Heart right ventricle (tissue), 16 donors: ENCODE measurements at regions not wholly inside any gene's neighbourhood (a gene's known extent, or its start where the extent isn't known, plus 50 kb on each side); places are given as distances from the start of the nearest gene placed in this dataset.

Source experiments
- ATAC-seq, 8 donors: fragments of 200-7000 bp; cut with Tn5 transposase; one replicate each; pipeline ENCODE4 v1.9.1; 2020; ENCODE audit warnings: mild to moderate bottlenecking in 8 of 8, moderate library complexity in 8 of 8, moderate number of reproducible peaks in 1 of 8
- DNase-seq, 2 donors: peaks; one replicate each; pipeline ENCODE4 v3.0.0-alpha.2; 2020
- H3K27ac ChIP-seq, 10 donors: fragments of 200-600 bp; sonication (generic) in 2 of 10; one replicate each; pipeline versions ENCODE4 v1.5.0 to v1.8.0; 2020 to 2022; ENCODE audit warnings: mild to moderate bottlenecking in 3 of 10
- H3K27me3 ChIP-seq, 7 donors: fragments of 200-600 bp; one replicate each; pipeline ENCODE4 v1.8.0; 2021 to 2022; ENCODE audit warnings: mild to moderate bottlenecking in 2 of 7
- H3K36me3 ChIP-seq, 9 donors: fragments of 200-600 bp; sonication (generic) in 1 of 9; one replicate each; pipeline versions ENCODE4 v1.5.0 to v1.8.0; 2020 to 2022; ENCODE audit warnings: mild to moderate bottlenecking in 2 of 9
- H3K4me1 ChIP-seq, 9 donors: fragments of 200-600 bp; sonication (generic) in 1 of 9; one replicate each; pipeline versions ENCODE4 v1.5.0 to v1.8.0; 2020 to 2022; ENCODE audit warnings: mild to moderate bottlenecking in 4 of 9
- H3K4me3 ChIP-seq, 10 donors: fragments of 200-600 bp; sonication (generic) in 2 of 10; one replicate each; pipeline versions ENCODE4 v1.5.0 to v1.8.0; 2020 to 2022; ENCODE audit warnings: mild to moderate bottlenecking in 7 of 10, moderate library complexity in 2 of 10
- H3K9me3 ChIP-seq, 11 donors: fragments of 200-600 bp in 10 of 11; sonication (generic) in 2 of 11; one replicate each; pipeline versions ENCODE4 v1.5.0 to v1.8.0; 2013 to 2022; ENCODE audit warnings: mild to moderate bottlenecking in 2 of 11, control low read depth in 1 of 11, moderate library complexity in 1 of 11
- CTCF ChIP-seq, 9 donors: fragments of 200-600 bp; sonication (generic) in 2 of 9; IDR thresholded peaks; one replicate each; pipeline versions ENCODE4 v1.5.0 to v1.8.0; 2021 to 2022; ENCODE audit warnings: antibody characterized with exemption in 9 of 9, mild to moderate bottlenecking in 5 of 9, moderate library complexity in 1 of 9
- WGBS, 2 donors: extraction: QIAGEN DNeasy Blood & Tissue Kit; methylation state at CpG; one replicate each; pipeline ENCODE4 v1.1.7; 2013; ENCODE audit warnings: inconsistent platforms in 1 of 2; 5-methylcytosine and 5-hydroxymethylcytosine counted together
- intact Hi-C, 10 donors: fragments of 100-400 bp; cut with DNase I; formaldehyde crosslinking; loops; one replicate each; pipeline versions ENCODE4 v1.11.1 to v1.14.2; 2022
- donor health status: Arrhythmogenic right ventricular cardiomyopathy.
- donor health status: ischemic (EF 13 %, LVEDD 7.1; RV severe dilation, severe dysfunction).
- donor health status: healthy with polysubstance abuse.
- donor health status: DM: no; HTN: yes; CAD: no.
- donor health status: DM: no; HTN: no; CAD: no.
- donor health status: ischemic (EF 25% LVEDD 6.9; RV normal size, moderate dysfunction).
- donor health status: ischemic (EF 25% LVEDD 5.7; RV mildly dilated, moderate dysfunction).
- donor health status: healthy.
- donor health status: DM: yes; HTN: yes; CAD: no.
- donor health status: Ischemic cardiomyopathy.
- donor health status: ischemic (EF 35%, LVEDD 5.7; RV mildly dilated, moderate dysfunction).
- donor health status: nonischemic (EF 11% LVEDD 7.7; RV severe dilation, severe dysfunction).
- donor health status: DM: yes; HTN: yes; CAD: no.
- donor health status: PGD.
- donor health status: ischemic (EF 29% LVEDD 5.4; RV normal size, mild dysfunction).
- donor health status: nonischemic (EF 23%, LVEDD 6.1; RV moderate dilation, normal function).

- 67 to 82% methylated on average over 2 of the region's 2 CpGs for WGBS, 2 donors
- DNase-seq (no peak), ATAC-seq (no peak)
- peaks cover 0 to 9% (median 0%) of the 10 kb centered on the region in 11 donors for H3K9me3 ChIP-seq
- H3K27ac ChIP-seq: no peak overlapping the region
- no peak for TF ChIP-seq CTCF (IDR thresholded peaks at IDR 0.05)
- no peaks in the 10 kb centered on the region for H3K36me3 ChIP-seq
- H3K27me3 ChIP-seq: no peaks in the 10 kb centered on the region
- H3K4me3 ChIP-seq: no peak overlapping the region
- H3K4me1 ChIP-seq: no peaks in the 10 kb centered on the region
- intact Hi-C loops: loop anchor here in 1 of 10 donors (5.0 kb wide), 1 partner anchor 290 kb away; no protein-coding TSS in a partner anchor
Observed at GRCh38 chr5:24112420-24112819, 532.4 kb downstream of the CDH10 start.

- 74 to 82% methylated on average over 2 of the region's 2 CpGs for WGBS, 2 donors
- H3K27me3 ChIP-seq: no peaks in the 10 kb centered on the region
- no peaks in the 10 kb centered on the region for H3K36me3 ChIP-seq
- intact Hi-C loops: no loop called here
- no peak overlapping the region for H3K27ac ChIP-seq
- no peaks in the 10 kb centered on the region for H3K4me1 ChIP-seq
- no peak for TF ChIP-seq CTCF (IDR thresholded peaks at IDR 0.05)
- H3K9me3 ChIP-seq: peaks cover 0 to 20% (median 0%) of the 10 kb centered on the region in 11 donors
- ATAC-seq: no peak
- no peak for DNase-seq
- H3K4me3 ChIP-seq: no peak overlapping the region
Observed at GRCh38 chr5:24118351-24118750, 526.4 kb downstream of the CDH10 start.

- Histone ChIP-seq H3K36me3 (no peaks in the 10 kb centered on the region), H3K9me3 (peaks cover 0 to 4% (median 0%) of the 10 kb centered on the region in 11 donors), H3K4me3 (no peak overlapping the region), H3K27me3 (no peaks in the 10 kb centered on the region), H3K27ac (no peak overlapping the region), H3K4me1 (no peaks in the 10 kb centered on the region)
- no peak for DNase-seq
- TF ChIP-seq CTCF (IDR thresholded peaks at IDR 0.05): no peak
- no peak for ATAC-seq
- intact Hi-C loops: no loop called here
Observed at GRCh38 chr5:24135536-24135935, 509.2 kb downstream of the CDH10 start.

- ATAC-seq: peak in 3 of 8 donors; percentile 23 to 41 (median 37)
- intact Hi-C loops: no loop called here
- Histone ChIP-seq H3K36me3 (no peaks in the 10 kb centered on the region), H3K27me3 (no peaks in the 10 kb centered on the region), H3K9me3 (peaks cover 0 to 4% (median 0%) of the 10 kb centered on the region in 11 donors), H3K4me1 (no peaks in the 10 kb centered on the region), H3K27ac (no peak overlapping the region), H3K4me3 (no peak overlapping the region)
- DNase-seq: peak in 1 of 2 donors; percentile 14
- WGBS, 2 donors: 71 to 73% methylated on average over 3 of the region's 3 CpGs
- TF ChIP-seq CTCF (IDR thresholded peaks at IDR 0.05): no peak
Observed at GRCh38 chr5:24141046-24141445, 503.7 kb downstream of the CDH10 start.
